G401.6 (cell line): ENCODE measurements at regions not wholly inside any gene's neighbourhood (a gene's known extent, or its start where the extent isn't known, plus 50 kb on each side); places are given as distances from the start of the nearest gene placed in this dataset.
"Not testable (repeated sequence)": the region's sequence is repeated elsewhere in the genome, so short reads cannot be mapped to it uniquely, and the experiment has no call there.

Experiments
- FAIRE-seq: peaks from 2 replicates; lab custom pipeline; 2012; peaks lifted over from hg19 to GRCh38; lab: Jason Lieb, UNC

DNA sequence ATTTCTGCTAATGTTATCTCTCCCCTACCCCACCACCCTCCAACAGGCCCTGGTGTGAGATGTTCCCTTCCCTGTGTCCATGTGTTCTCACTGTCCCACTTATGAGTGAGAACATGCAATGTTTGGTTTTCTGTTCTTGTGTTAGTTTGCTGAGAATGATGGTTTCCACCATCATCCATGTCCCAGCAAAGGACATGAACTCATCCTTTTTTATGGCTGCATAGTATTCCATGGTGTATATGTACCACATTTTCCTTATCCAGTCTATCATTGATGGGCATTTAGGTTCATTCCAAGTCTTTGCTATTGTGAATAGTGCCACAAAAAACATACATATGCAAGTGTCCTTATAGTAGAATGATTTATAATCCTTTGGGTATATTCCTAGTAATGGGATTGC, 104.5 kb downstream of the ZNF33B start:
- FAIRE-seq: not testable (repeated sequence)

DNA sequence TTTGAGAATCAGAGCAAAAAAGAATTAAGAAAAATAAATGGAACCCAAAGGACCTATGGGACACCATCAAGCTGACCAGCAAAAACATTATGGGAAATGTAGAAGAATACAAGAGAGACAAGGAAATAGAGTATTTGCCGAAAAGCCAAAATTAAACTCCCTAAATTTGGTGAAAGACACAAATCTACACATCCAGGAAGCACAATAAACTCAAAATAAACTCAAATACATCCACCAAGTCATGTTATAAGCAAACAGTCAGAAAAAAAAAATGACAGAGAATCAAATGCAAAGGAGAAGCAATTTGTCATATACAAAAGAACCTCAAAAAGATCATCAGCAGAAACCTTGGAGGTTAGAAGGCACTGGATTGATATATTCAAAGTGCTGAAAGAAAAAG, 105.4 kb downstream of the ZNF33B start:
- no peak for FAIRE-seq

DNA sequence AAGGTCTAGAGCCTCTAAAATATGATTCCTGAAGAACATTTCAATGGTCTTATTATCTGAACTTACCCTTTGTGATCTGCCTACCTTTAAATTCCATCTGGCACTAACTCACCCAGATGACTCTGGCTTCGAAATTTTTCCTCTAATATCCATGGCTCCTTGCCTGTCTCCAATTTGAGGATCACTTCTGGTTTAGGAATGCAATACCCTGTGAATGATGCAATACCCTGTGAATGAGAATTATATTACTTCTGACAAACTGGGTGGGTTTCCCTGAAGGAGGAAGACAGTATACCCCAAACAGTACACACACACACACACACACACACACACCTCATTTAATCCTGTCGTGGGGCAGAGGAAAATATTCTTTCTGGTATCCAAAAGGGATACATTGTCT, 115.3 kb downstream of the ZNF33B start:
- no peak for FAIRE-seq

DNA sequence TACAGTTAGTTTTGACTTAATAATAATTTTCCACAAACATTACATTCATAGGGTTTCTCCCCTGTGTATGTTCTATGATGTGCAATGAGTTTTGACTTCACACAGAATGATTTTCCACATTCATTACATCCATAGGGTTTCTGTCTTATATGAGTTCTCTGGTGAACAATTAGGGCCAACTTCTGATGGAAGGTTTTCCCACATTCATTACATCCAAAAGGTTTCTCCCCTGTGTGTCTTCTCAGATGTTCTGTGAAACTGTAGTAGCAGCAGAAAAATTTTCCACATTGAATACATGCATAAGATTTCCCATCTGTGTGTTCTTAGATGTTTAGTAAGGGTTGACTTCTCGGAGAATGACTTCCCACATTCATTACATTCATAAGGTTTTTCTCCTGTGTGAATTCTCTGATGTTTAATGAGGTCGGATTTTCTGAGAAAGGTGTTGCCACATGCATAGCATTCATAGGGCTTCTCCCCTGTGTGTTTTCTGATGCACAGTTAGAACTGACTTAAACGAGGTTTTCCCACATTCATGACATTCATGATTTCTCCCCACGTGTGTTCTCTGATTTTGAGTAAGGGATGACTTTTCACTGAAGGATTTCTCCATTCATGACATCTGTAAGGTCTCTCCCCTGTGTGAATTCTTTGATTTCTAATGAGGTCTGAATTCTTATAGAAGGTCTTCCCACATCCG, 118.5 kb downstream of the ZNF33B start:
- no peak for FAIRE-seq

DNA sequence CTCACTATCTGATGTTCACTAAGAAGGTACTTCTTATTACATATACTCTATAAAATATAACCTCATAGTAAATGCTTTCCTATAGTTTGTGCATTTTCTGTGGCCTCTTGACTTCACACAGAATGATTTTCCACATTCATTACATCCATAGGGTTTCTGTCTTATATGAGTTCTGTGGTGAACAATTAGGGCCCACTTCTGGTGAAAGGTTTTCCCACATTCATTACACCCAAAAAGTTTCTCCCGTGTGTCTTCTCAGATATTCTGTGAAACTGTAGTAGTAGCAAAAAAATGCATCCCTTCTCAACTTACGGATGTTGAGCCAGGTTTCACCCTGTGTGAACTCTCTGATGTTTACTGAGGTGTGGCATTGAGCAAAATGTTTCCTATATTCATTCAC, 119.3 kb downstream of the ZNF33B start:
- no peak for FAIRE-seq

DNA sequence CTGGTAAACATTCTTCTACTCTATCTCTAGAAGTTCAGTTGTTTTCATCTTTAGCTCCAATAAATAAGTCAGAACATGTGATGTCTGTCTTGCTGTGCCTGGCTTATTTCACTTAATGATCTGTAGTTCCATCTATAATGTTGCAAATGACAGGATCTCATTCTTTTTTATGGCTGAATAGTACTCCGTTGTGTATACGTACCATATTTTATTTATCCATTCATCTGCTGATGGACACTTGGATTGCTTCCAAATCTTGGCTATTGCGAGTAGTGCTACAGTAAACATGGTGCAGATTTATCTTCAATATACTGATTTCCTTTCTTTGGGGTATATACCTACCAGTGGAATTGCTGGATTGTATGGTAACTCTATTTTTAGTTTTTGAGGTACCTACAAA, 124.4 kb downstream of the ZNF33B start:
- FAIRE-seq: no peak

DNA sequence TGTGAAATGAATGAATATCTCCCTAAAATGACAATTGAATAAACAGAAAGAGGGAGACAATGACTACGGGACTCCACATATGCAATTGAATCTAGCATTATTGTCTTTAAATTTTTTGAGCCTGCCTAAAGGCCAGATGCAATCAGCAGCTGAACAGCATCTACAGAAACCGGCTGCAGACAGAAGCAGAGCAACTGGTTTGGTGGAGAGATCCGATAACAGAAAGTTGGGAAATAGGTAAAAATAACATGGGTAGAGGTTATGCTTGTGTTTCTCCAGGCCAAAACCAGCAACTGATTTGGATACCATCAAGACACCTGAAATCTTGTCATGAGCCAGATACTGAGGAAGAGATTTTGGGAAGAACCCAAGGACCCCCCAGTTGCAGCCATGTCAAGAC, 146.6 kb downstream of the ZNF33B start:
- FAIRE-seq: no peak

DNA sequence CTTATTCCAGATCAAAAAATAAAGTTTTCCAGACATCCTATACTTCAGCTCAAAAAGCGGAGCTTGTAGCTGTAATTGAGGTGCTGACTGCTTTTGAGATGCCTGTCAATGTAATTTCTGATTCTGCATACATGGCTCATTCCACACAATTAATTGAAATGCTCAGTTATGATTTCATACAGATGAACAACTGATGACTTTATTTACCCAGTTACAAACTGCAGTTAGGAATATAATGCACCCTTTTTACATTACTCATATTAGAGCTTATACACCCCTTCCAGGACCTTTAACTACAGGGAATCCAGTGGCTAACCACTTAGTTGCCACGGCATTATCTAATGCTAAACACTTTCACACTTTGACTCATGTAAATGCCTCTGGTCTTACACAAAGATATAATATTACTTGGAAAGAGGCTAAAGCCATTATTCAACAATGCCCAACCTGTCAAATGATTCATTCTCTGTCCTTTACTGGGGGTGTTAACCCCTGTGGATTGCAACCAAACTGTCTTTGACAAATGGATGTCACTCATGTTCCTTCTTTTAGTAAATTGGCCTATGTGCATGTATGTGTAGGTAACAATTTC, 147.3 kb downstream of the ZNF33B start:
- no peak for FAIRE-seq

DNA sequence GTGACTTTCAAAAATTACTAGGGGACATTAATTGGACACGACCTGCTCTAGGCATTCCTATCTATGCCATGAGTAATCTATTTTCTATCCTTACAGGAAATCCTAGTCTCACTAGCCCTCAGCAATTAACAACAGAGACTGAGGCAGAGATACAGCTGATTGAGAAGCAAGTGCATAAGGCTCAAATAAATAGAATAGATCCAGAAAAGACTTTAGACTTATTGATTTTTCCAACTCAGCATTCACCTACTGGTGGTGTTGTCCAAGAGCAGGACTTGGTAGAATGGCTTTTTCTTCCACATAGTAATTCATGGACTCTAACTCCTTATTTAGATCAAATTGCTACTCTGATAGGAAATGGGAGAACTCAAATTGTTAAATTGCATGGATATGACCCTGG, 148.0 kb downstream of the ZNF33B start:
- no peak for FAIRE-seq

DNA sequence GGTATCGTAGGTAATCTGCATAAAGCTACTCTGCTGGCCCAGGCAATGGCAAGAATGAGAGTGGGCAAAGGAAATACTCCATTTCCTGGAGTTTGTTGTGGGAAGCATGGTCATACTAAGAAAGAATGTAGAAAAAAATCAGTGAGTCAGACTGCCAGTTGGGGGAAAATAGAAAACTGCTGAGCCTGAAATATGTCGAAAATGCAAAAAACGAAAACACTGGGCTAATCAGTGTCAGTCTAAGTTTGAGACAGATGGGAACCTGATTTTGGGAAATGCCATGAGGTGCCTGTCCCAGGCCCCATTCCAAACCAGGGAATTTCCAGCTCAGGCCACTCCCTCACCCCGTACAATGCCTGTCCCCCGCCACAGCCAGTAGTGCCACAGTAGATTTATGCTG, 150.0 kb downstream of the ZNF33B start:
- FAIRE-seq: no peak

DNA sequence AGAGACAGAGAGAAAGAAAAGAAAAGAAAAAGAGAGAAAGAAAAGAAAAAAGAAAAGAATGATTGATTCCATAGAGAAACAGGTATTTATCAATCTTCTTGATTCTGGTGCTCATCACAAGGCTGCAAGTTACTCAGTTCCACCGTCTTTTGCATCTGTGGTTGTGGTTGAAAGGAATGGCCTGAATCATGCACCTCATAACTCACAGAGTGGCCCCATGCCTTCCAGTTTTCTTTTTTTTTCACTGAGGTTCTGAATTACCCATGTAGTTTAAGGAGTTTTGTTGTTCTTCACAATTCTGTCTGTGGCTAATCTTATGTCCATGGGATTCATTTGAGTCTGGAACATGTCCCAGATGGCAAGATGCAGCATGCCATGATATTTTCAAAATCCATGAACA, 156.0 kb downstream of the ZNF33B start:
- FAIRE-seq: no peak

DNA sequence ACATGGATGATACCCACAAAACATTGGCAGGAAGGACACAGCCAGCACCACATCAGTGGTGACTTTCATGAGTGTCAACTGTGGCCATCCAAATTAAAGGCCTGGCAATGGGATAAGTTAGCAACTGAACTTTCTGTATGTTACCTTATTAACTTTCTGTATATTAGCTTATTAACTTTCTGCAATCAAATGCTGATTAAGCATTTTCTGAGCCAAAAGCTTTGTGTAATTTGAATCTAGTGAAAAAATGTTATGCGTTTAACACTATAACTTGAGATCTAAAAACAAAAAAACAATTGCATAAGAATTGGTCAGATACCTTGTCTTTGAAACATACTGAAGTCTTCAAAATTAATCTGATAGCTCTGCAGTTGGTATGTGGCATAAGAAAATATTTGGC, 159.3 kb downstream of the ZNF33B start:
- FAIRE-seq: no peak

DNA sequence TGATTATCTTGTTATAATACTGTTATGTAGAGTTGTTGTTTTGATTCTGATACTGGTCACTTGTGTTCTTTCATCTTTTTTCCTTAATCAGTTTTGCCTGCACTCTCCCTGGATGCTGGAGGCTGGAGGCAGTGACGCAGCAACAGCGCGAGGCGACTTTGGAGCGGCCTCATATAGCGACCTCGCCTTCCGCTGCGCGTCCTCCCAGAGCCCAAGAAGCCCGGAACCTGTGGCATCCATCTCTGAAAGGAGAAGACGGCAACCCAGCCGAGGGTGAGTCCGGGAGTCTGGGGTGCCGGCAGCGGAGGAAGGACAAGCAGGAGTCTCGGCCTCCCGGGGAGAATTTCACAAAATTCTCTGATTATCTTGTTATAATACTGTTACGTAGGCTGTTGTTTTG, 161.2 kb downstream of the ZNF33B start:
- FAIRE-seq: no peak

DNA sequence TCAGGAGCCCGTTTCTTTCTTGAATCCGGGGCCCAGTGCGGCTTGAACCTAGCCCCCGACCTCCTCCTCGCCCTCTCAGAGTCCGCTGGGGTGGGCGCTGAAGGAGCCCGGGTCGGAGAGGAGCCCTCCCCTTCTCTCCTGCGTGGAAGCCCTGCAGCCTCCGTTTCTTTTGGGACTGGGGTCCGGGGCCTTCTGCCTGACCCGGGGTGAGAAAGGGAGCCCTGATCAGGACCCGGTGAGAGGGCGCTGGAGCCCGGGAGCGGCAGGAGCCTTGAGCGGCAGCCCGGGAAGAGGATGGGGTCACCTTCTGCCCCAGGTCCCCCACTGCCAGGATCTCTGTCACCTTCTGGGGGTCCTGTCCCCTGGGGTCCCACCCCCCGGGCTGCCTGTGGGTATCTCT, 162.3 kb downstream of the ZNF33B start:
- FAIRE-seq: no peak

DNA sequence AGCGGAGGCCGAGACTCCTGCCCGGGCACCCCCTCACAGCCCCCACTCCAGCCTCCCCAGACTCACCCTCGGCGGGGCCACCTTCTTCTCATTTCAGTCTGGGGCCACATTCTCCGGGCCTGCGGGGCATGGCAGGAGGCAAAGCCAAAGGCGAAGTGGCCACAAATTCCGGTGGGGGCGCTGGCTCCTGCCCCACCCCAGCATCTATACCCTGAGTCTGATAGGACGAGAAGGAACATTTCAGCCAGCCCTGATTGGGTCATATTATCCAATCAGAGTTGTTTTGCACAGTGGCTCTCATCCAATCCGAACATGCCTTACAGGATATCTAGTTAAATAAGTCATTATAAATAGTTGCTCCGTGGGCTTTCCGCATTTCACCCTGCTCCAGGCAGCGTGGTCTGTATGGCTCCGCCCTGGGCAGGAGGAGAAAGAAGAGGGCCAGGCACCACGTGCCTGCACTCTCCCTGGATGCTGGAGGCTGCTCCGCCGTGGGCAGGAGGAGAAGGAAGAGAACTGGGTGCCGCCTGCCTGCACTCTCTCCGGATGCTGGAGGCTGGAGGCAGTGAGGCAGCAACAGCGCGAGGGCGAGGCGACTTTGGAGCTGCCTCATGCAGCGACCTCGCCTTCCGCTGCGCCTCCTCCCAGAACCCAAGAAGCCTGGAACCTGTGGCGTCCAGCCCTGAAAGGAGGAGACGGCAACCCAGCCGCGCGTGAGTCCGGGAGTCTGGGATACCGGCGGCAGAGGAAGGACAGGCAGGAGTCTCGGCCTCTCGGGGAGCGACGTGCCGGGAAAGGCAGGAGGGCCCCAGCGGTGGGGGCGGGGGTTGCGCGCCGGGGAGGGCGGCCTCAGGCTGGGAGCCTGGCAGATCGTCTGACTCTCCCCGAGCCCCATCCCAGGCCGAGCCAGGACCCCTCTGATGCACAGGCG, 162.9 kb downstream of the ZNF33B start:
- peak; percentile 100 for FAIRE-seq

DNA sequence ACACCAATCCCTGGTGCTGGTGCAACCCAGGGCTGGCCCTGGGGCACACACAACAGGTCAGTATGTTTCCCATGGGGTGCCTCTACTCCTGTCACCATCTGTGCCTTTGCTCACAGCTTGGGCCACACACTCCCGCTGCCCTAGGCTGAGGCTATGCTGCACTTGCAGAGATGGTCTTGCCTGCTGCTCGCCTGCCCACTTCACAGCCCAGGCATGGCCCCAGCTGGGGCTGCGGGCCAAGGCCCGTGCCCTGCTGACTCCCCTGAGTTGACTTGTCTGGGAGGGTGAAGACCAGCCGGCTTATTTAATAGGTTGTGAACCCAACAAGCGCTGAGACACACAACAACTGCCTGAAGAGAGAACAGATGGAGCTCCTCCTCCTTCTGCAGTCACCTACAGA, 184.1 kb downstream of the ZNF33B start:
- no peak for FAIRE-seq

DNA sequence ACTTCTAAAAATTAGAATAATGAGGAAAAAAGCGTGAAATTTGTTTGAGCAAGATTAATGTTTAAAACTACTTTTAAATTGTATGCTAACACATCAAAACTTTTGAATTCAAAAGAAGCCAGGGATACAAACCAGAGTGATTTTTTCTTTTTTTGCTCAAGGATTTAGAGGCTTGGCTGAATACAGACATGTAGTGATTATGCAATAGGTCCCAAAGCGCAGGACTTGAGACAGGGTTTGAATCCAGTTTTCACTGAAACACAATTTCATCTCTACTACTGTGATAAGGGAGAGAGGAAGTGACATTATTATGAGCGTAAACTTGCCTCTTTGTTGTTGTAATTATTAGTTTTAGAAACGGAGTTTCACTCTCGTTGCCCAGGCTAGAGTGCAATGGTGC, 207.3 kb downstream of the ZNF33B start:
- no peak for FAIRE-seq

DNA sequence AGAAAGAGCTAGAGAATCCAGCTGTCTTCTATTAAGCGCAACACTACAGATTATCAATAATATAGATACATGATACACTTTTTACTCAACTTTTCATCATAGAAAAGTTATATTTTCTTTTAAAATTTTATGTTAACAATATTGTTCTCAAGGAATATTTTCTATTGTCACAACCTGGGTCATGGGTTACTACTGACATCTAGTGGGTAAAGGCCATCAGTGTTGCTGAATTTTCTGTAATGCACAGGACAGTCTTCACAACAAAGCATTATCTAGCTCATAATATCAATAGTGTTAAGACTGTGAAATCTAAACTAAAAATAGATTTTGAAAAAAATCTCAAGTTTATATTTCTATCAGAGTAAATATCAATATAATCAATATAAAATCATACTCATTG, 209.8 kb downstream of the ZNF33B start:
- FAIRE-seq: peak; percentile 92

DNA sequence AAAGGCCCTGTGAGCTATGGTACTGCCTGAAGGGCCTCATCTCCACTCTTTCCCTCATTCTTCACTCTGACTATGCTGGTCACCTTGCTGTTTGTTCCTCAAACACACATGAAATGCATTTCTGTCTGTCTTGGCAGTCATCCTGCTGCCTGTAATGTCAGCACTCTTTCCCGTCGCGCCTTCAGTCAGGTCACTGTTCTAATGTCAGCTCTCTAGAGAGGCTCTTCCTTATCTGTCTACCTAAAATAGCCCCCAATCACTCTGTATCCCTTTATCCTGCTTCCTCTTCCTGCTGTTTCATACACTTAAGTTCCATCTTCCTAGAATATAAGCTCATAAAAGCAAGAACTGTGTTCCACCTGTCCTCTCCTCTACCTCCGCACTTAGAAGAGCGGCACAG, 215.5 kb downstream of the ZNF33B start:
- FAIRE-seq: no peak

DNA sequence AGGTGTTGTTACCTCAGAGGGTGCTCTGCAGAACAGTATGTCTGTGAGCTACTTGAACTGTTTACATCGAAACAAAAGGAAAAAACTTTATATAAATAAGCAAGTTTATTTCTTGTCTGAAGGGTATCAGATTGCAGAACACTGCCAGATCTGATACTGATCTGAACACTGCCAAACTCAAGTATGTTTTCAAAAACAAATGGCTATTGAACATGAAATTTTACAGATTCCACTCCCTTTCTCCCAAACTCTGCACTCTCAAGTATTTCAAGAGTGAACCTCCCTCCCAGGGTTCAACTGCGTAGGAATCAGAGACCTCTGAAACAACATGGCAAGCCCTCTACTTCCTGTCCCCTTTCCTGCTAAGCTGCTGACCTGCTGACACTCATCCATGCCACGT, 216.6 kb downstream of the ZNF33B start:
- FAIRE-seq: no peak

DNA sequence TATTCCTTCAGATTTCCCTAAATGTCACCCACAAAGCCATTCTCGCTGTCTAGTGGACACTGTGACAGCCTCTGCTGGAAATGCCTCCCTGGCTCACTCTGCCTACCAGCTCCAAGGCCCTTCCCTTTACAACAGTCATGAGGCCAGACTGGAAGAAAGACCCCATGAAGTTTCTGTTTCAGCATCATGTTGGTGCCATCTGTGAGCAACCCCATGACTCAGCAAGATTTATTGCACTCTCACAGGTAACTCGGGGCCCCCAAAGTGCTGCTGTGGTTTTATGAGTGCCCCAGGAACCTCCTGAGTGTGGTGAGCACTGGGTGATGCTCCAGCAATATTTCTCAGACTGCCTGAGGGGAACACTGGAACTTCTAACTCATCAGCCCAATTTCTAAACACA, 218.6 kb downstream of the ZNF33B start:
- no peak for FAIRE-seq

DNA sequence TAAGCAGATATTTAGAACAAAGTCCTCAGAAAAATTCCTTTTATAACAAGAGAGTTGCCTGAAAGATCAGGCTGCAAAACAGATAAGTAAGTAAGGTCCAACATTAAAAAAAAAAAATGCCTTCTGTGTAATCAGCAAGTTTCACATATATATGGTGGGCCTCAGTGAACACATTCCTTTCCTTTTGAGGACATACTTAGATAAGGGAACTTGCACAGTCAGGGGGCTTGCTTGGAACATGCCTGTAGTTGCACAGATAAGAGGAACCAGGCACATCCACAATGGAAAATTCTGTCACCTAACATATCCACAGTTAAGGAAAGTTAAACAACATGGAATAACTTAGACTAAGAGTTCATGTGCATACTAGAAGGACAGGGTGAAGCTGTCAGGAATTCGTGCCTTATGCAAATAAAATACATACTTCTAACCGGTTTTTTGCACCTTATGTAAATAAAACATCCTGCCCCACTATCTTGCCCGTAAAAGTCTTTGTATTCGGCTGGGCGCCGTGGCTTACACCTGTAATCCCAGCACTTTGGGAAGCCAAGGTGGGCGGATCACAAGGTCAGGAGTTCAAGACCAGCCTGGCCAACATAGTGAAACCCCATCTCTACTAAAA, 257.3 kb downstream of the ZNF33B start:
- FAIRE-seq: no peak
